ENCODE measurements at regions not wholly inside any gene's neighbourhood (a gene's known extent, or its start where the extent isn't known, plus 50 kb on each side); places are given as distances from the start of the nearest gene placed in this dataset.

- DNase-seq: no peak
- H4K20me1 ChIP-seq (ENCODE audit: insufficient read depth, low read depth, low read length): no peaks in the 10 kb centered on the region
- no peaks in the 10 kb centered on the region for H3K36me3 ChIP-seq (ENCODE audit: insufficient read depth, low read length)
- H3K79me2 ChIP-seq (ENCODE audit: low read length): no peaks in the 10 kb centered on the region
- no peaks in the 10 kb centered on the region for H3K27me3 ChIP-seq (ENCODE audit: low read length)
- peaks cover 33% of the 10 kb centered on the region for H3K9me3 ChIP-seq (ENCODE audit: low read length)
- H3K4me2 ChIP-seq (ENCODE audit: low read depth, low read length, poor library complexity, severe bottlenecking): no peak overlapping the region
- H2AFZ ChIP-seq (ENCODE audit: low read length): no peak overlapping the region
- no peaks in the 10 kb centered on the region for H3K9me2 ChIP-seq (replicated peaks; ENCODE audit: insufficient read depth, low read length)
- H3K4me3 ChIP-seq (ENCODE audit: low read length): no peak overlapping the region
- no peak overlapping the region for H3K9ac ChIP-seq (ENCODE audit: low read length)
- no peak overlapping the region for H3K27ac ChIP-seq (ENCODE audit: low read length)
- H3K4me1 ChIP-seq (ENCODE audit: low read length): no peaks in the 10 kb centered on the region
Measured at GRCh38 chr15:96524676-96525417, 194.3 kb downstream of the NR2F2 start.

- Histone ChIP-seq H3K27ac (ENCODE audit: low read length) (no peak overlapping the region), H3K27me3 (ENCODE audit: low read length) (no peaks in the 10 kb centered on the region), H3K9me2 (replicated peaks; ENCODE audit: insufficient read depth, low read length) (no peaks in the 10 kb centered on the region), H3K4me1 (ENCODE audit: low read length) (no peaks in the 10 kb centered on the region), H3K9me3 (ENCODE audit: low read length) (peaks cover 33% of the 10 kb centered on the region; the same call in 1 of the 2 replicates), H3K36me3 (ENCODE audit: insufficient read depth, low read length) (no peaks in the 10 kb centered on the region), H3K4me2 (ENCODE audit: low read depth, low read length, poor library complexity, severe bottlenecking) (no peak overlapping the region), H3K79me2 (ENCODE audit: low read length) (no peaks in the 10 kb centered on the region), H2AFZ (ENCODE audit: low read length) (no peak overlapping the region), H3K9ac (ENCODE audit: low read length) (no peak overlapping the region), H3K4me3 (ENCODE audit: low read length) (no peak overlapping the region), H4K20me1 (ENCODE audit: insufficient read depth, low read depth, low read length) (no peaks in the 10 kb centered on the region)
- DNase-seq: no peak
Measured at GRCh38 chr15:96535148-96535547, 204.6 kb downstream of the NR2F2 start.

- no peaks in the 10 kb centered on the region for H3K79me2 ChIP-seq (ENCODE audit: low read length)
- no peak for DNase-seq
- no peaks in the 10 kb centered on the region for H3K4me1 ChIP-seq (ENCODE audit: low read length)
- H3K9ac ChIP-seq (ENCODE audit: low read length): no peak overlapping the region
- H2AFZ ChIP-seq (ENCODE audit: low read length): no peak overlapping the region
- H3K4me3 ChIP-seq (ENCODE audit: low read length): no peak overlapping the region
- no peaks in the 10 kb centered on the region for H4K20me1 ChIP-seq (ENCODE audit: insufficient read depth, low read depth, low read length)
- no peaks in the 10 kb centered on the region for H3K36me3 ChIP-seq (ENCODE audit: insufficient read depth, low read length)
- no peaks in the 10 kb centered on the region for H3K9me2 ChIP-seq (replicated peaks; ENCODE audit: insufficient read depth, low read length)
- no peak overlapping the region for H3K27ac ChIP-seq (ENCODE audit: low read length)
- H3K27me3 ChIP-seq (ENCODE audit: low read length): no peaks in the 10 kb centered on the region
- no peak overlapping the region for H3K4me2 ChIP-seq (ENCODE audit: low read depth, low read length, poor library complexity, severe bottlenecking)
- peaks cover 46% of the 10 kb centered on the region for H3K9me3 ChIP-seq (ENCODE audit: low read length)
Measured at GRCh38 chr15:96538491-96538890, 208.0 kb downstream of the NR2F2 start.

GRCh38 chr15:96540283-96540682, 209.8 kb downstream of the NR2F2 start:
- DNase-seq: no peak
- no peak overlapping the region for H3K9ac ChIP-seq (ENCODE audit: low read length)
- H3K36me3 ChIP-seq (ENCODE audit: insufficient read depth, low read length): no peaks in the 10 kb centered on the region
- H3K27me3 ChIP-seq (ENCODE audit: low read length): no peaks in the 10 kb centered on the region
- no peaks in the 10 kb centered on the region for H4K20me1 ChIP-seq (ENCODE audit: insufficient read depth, low read depth, low read length)
- H3K4me2 ChIP-seq (ENCODE audit: low read depth, low read length, poor library complexity, severe bottlenecking): no peak overlapping the region
- no peaks in the 10 kb centered on the region for H3K79me2 ChIP-seq (ENCODE audit: low read length)
- no peak overlapping the region for H2AFZ ChIP-seq (ENCODE audit: low read length)
- H3K9me3 ChIP-seq (ENCODE audit: low read length): peaks cover 52% of the 10 kb centered on the region
- H3K9me2 ChIP-seq (replicated peaks; ENCODE audit: insufficient read depth, low read length): no peaks in the 10 kb centered on the region
- H3K27ac ChIP-seq (ENCODE audit: low read length): no peak overlapping the region
- no peaks in the 10 kb centered on the region for H3K4me1 ChIP-seq (ENCODE audit: low read length)
- H3K4me3 ChIP-seq (ENCODE audit: low read length): no peak overlapping the region

- no peak for DNase-seq
- Histone ChIP-seq H2AFZ (ENCODE audit: low read length) (no peak overlapping the region), H3K4me2 (ENCODE audit: low read depth, low read length, poor library complexity, severe bottlenecking) (no peak overlapping the region), H3K9ac (ENCODE audit: low read length) (no peak overlapping the region), H3K4me3 (ENCODE audit: low read length) (no peak overlapping the region), H3K27me3 (ENCODE audit: low read length) (no peaks in the 10 kb centered on the region), H3K36me3 (ENCODE audit: insufficient read depth, low read length) (no peaks in the 10 kb centered on the region), H3K27ac (ENCODE audit: low read length) (no peak overlapping the region), H3K9me2 (replicated peaks; ENCODE audit: insufficient read depth, low read length) (no peaks in the 10 kb centered on the region), H3K9me3 (ENCODE audit: low read length) (peaks cover 49% of the 10 kb centered on the region), H3K4me1 (ENCODE audit: low read length) (no peaks in the 10 kb centered on the region), H3K79me2 (ENCODE audit: low read length) (no peaks in the 10 kb centered on the region), H4K20me1 (ENCODE audit: insufficient read depth, low read depth, low read length) (no peaks in the 10 kb centered on the region)
Measured at GRCh38 chr15:96542130-96542770, 211.8 kb downstream of the NR2F2 start.

GRCh38 chr15:96544162-96544756, 213.8 kb downstream of the NR2F2 start:
- H3K4me1 ChIP-seq (ENCODE audit: low read length): no peaks in the 10 kb centered on the region
- H3K27ac ChIP-seq (ENCODE audit: low read length): no peak overlapping the region
- H3K4me3 ChIP-seq (ENCODE audit: low read length): no peak overlapping the region
- no peaks in the 10 kb centered on the region for H3K36me3 ChIP-seq (ENCODE audit: insufficient read depth, low read length)
- H3K9ac ChIP-seq (ENCODE audit: low read length): no peak overlapping the region
- H4K20me1 ChIP-seq (ENCODE audit: insufficient read depth, low read depth, low read length): no peaks in the 10 kb centered on the region
- no peaks in the 10 kb centered on the region for H3K9me2 ChIP-seq (replicated peaks; ENCODE audit: insufficient read depth, low read length)
- H3K9me3 ChIP-seq (ENCODE audit: low read length): peaks cover 37% of the 10 kb centered on the region
- H3K79me2 ChIP-seq (ENCODE audit: low read length): no peaks in the 10 kb centered on the region
- no peak for DNase-seq
- H3K27me3 ChIP-seq (ENCODE audit: low read length): no peaks in the 10 kb centered on the region
- H3K4me2 ChIP-seq (ENCODE audit: low read depth, low read length, poor library complexity, severe bottlenecking): no peak overlapping the region
- no peak overlapping the region for H2AFZ ChIP-seq (ENCODE audit: low read length)

- no peak overlapping the region for H3K9ac ChIP-seq (ENCODE audit: low read length)
- DNase-seq: no peak
- H3K4me2 ChIP-seq (ENCODE audit: low read depth, low read length, poor library complexity, severe bottlenecking): no peak overlapping the region
- no peak overlapping the region for H3K27ac ChIP-seq (ENCODE audit: low read length)
- H3K27me3 ChIP-seq (ENCODE audit: low read length): no peaks in the 10 kb centered on the region
- H3K79me2 ChIP-seq (ENCODE audit: low read length): no peaks in the 10 kb centered on the region
- no peaks in the 10 kb centered on the region for H3K9me2 ChIP-seq (replicated peaks; ENCODE audit: insufficient read depth, low read length)
- peaks cover 27% of the 10 kb centered on the region for H3K9me3 ChIP-seq (ENCODE audit: low read length)
- no peak overlapping the region for H3K4me3 ChIP-seq (ENCODE audit: low read length)
- H2AFZ ChIP-seq (ENCODE audit: low read length): no peak overlapping the region
- H3K36me3 ChIP-seq (ENCODE audit: insufficient read depth, low read length): no peaks in the 10 kb centered on the region
- H4K20me1 ChIP-seq (ENCODE audit: insufficient read depth, low read depth, low read length): no peaks in the 10 kb centered on the region
- H3K4me1 ChIP-seq (ENCODE audit: low read length): no peaks in the 10 kb centered on the region
Measured at GRCh38 chr15:96549136-96549535, 218.6 kb downstream of the NR2F2 start.

- Histone ChIP-seq H3K4me3 (ENCODE audit: low read length) (no peak overlapping the region), H3K27ac (ENCODE audit: low read length) (no peak overlapping the region), H2AFZ (ENCODE audit: low read length) (no peak overlapping the region), H3K4me2 (ENCODE audit: low read depth, low read length, poor library complexity, severe bottlenecking) (no peak overlapping the region), H3K36me3 (ENCODE audit: insufficient read depth, low read length) (no peaks in the 10 kb centered on the region), H3K4me1 (ENCODE audit: low read length) (no peaks in the 10 kb centered on the region), H3K9ac (ENCODE audit: low read length) (no peak overlapping the region), H3K79me2 (ENCODE audit: low read length) (no peaks in the 10 kb centered on the region), H4K20me1 (ENCODE audit: insufficient read depth, low read depth, low read length) (no peaks in the 10 kb centered on the region), H3K9me2 (replicated peaks; ENCODE audit: insufficient read depth, low read length) (no peaks in the 10 kb centered on the region), H3K9me3 (ENCODE audit: low read length) (peaks cover 27% of the 10 kb centered on the region), H3K27me3 (ENCODE audit: low read length) (no peaks in the 10 kb centered on the region)
- no peak for DNase-seq
Measured at GRCh38 chr15:96551196-96551595, 220.7 kb downstream of the NR2F2 start.

Measured in Karpas-422 (cell line).